ENCODE measurements at regions not wholly inside any gene's neighbourhood (a gene's known extent, or its start where the extent isn't known, plus 50 kb on each side); places are given as distances from the start of the nearest gene placed in this dataset.

DNA sequence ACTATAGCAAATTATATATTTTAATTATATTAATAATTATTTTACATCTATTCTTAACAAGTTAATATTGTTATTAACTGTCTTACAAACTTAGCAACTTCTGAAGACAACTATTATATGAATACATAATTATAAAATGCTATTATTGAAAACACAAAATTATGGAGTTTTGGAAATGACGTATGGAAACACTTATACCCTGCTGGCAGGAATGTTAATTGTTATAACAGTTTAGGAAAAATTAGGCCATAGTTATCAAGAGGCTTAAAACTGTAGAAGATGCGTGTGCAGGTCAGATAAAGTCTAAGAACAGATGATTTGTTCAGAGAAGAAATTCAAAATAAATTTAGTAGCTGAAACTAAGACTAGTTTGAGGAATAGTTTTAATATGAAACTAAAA is 211.7 kb downstream of the FAT4 start:
- no peak overlapping the region for H2AFZ ChIP-seq (ENCODE audit: low read depth, low read length)
- no peaks in the 10 kb centered on the region for H3K27me3 ChIP-seq (ENCODE audit: insufficient read depth, low read length)
- H3K4me1 ChIP-seq (ENCODE audit: insufficient read depth, low read length), result no peaks in the 10 kb centered on the region
- H3K36me3 ChIP-seq (ENCODE audit: insufficient read depth, low read length), result no peaks in the 10 kb centered on the region
- H3K4me3 ChIP-seq (ENCODE audit: low read length), result no peak overlapping the region
- H3K9me3 ChIP-seq (ENCODE audit: low read length), result no peaks in the 10 kb centered on the region

DNA sequence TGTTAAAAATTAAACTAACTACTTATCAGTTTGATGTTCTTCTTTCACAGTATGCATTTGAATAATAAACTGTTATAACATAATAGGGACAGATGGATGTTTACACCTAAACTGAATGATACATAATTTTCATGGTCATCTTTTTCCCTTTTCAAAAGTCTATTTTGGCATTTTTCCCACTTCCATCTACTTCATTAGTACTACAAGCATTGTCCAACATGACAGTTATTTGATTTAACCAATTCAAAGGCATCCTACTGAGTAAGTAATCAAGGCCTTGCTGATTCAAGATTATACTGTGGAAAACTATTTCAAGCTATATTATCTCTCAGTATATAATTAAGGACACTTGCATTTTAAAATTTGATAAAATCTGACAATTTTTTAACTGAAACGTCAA is 212.9 kb downstream of the FAT4 start:
- H3K36me3 ChIP-seq (ENCODE audit: insufficient read depth, low read length), result no peaks in the 10 kb centered on the region
- no peak overlapping the region for H2AFZ ChIP-seq (ENCODE audit: low read depth, low read length)
- no peaks in the 10 kb centered on the region for H3K27me3 ChIP-seq (ENCODE audit: insufficient read depth, low read length)
- H3K9me3 ChIP-seq (ENCODE audit: low read length), result no peaks in the 10 kb centered on the region
- no peak overlapping the region for H3K4me3 ChIP-seq (ENCODE audit: low read length)
- H3K4me1 ChIP-seq (ENCODE audit: insufficient read depth, low read length), result no peaks in the 10 kb centered on the region

DNA sequence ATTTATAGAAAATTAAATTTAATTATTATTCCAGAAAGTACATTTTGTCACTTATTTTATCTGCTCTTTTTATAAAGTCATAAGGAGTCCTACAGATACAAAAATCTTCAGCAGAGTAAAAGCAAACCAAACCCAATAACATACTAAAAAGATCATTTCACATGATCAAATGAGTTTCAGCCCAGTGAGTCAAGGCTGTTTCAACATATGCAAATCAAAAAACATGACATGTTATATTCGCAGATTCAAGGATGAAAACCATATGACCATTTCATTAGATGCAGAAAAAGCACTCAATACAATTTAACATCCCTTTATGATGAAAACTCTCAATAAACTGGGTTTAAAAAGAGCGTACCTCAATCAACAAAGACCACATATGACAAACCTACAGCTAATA is 214.3 kb downstream of the FAT4 start:
- H3K4me1 ChIP-seq (ENCODE audit: insufficient read depth, low read length), result no peaks in the 10 kb centered on the region
- no peaks in the 10 kb centered on the region for H3K27me3 ChIP-seq (ENCODE audit: insufficient read depth, low read length)
- H2AFZ ChIP-seq (ENCODE audit: low read depth, low read length), result no peak overlapping the region

DNA sequence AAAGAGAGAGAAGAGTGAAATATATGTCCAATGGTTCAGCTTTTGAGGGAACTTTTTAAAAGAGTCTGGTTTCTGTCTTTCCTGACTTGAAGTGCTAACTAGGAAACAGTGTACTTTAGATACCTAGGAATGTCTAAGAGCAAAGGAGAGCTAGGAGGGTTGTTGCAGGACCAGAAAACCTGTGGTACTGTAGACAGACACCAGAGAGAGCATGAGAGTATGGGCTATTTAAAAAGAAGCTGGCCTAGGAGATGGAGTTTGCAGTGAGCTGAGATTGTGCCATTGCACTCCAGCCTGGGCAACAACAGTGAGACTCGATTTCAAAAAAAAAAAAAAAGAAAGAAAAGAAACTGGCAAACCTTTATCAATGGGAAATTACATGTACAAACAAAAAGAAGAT is 223.9 kb downstream of the FAT4 start:
- H3K36me3 ChIP-seq (ENCODE audit: insufficient read depth, low read length), result no peaks in the 10 kb centered on the region
- no peak overlapping the region for H2AFZ ChIP-seq (ENCODE audit: low read depth, low read length)
- H3K27me3 ChIP-seq (ENCODE audit: insufficient read depth, low read length), result no peaks in the 10 kb centered on the region
- peaks cover 9% of the 10 kb centered on the region for H3K4me1 ChIP-seq (ENCODE audit: insufficient read depth, low read length)
- H3K4me3 ChIP-seq (ENCODE audit: low read length), result no peak overlapping the region
- no peaks in the 10 kb centered on the region for H3K9me3 ChIP-seq (ENCODE audit: low read length)

More for the DNA sequence above, 214.3 kb downstream of the FAT4 start:
- H3K4me3 ChIP-seq (ENCODE audit: low read length), result no peak overlapping the region
- H3K36me3 ChIP-seq (ENCODE audit: insufficient read depth, low read length), result no peaks in the 10 kb centered on the region
- no peaks in the 10 kb centered on the region for H3K9me3 ChIP-seq (ENCODE audit: low read length)

DNA sequence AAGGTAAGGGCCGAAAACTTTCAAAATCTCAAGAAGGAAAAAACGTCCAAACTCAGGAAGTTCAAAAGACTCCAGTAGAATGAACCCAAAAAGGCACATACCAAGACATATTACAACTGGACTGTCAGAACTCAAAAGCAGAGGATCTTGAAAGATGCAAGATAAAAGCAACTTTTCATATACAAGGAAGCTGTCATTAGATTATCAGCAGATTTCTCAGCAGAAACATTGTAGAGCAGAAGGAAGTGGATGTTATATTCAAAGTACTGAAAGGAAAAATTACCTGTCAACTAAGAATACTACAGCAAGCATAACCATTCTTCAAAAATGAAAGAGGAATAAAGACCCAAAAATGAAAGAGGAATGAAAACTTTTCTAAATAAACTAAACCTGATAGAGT is 224.9 kb downstream of the FAT4 start:
- H3K9me3 ChIP-seq (ENCODE audit: low read length), result no peaks in the 10 kb centered on the region
- H3K27me3 ChIP-seq (ENCODE audit: insufficient read depth, low read length), result no peaks in the 10 kb centered on the region
- no peak overlapping the region for H3K4me3 ChIP-seq (ENCODE audit: low read length)
- peaks cover 9% of the 10 kb centered on the region for H3K4me1 ChIP-seq (ENCODE audit: insufficient read depth, low read length)
- H2AFZ ChIP-seq (ENCODE audit: low read depth, low read length), result no peak overlapping the region
- no peaks in the 10 kb centered on the region for H3K36me3 ChIP-seq (ENCODE audit: insufficient read depth, low read length)

DNA sequence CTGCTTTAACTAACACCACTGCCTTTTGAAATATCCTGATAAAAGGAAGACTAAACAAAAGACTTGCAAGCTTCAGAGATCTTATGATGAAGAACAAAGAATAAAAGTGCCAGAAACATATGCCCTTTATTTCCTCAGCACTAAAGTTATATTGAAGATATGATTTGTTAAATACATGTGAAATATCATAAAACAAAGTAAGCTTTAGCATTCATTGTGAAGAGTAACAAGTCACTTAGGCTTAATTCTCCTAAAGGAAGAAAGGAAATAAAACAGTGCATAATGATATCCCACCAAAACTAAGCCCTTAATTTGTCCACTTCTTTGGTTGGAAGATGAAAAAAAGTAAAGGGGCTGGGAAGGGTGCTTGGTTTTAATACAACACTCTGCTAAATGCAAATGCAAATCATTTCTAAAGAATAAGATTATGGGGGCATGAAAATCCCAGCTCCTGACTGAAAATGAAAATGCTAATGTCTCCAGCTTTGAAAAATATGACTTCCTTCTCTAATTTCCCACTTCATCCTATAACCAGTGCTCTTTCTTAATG is 227.2 kb downstream of the FAT4 start:
- Histone ChIP-seq H3K4me1 (ENCODE audit: insufficient read depth, low read length) (peaks cover 9% of the 10 kb centered on the region), H3K4me3 (ENCODE audit: low read length) (no peak overlapping the region), H3K9me3 (ENCODE audit: low read length) (peaks cover 5% of the 10 kb centered on the region)

DNA sequence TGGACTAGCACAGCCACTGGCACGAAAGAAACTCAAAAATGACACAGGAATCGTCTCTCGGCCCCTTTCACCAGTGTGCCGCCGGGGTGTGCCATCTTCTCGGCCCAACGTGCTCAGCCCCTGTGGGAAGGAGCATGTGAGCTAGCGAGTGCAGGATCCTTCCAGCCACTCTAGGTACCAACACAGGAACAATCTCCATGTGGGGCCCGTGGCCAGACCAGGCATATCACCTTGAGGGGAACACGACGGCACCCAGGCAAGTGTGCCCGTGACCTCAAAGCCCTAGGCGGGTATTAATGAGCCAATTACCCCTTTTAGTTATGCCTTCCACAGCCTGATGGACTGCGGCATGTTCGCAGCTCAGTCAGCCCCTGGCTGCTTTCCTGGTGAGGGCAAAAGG is 231.5 kb downstream of the FAT4 start:
- Histone ChIP-seq H3K4me1 (ENCODE audit: insufficient read depth, low read length) (peaks cover 9% of the 10 kb centered on the region), H3K9me3 (ENCODE audit: low read length) (peaks cover 5% of the 10 kb centered on the region), H3K27me3 (ENCODE audit: insufficient read depth, low read length) (no peaks in the 10 kb centered on the region), H2AFZ (ENCODE audit: low read depth, low read length) (no peak overlapping the region), H3K36me3 (ENCODE audit: insufficient read depth, low read length) (no peaks in the 10 kb centered on the region), H3K4me3 (ENCODE audit: low read length) (no peak overlapping the region)

More for the DNA sequence above, 227.2 kb downstream of the FAT4 start:
- Histone ChIP-seq H3K36me3 (ENCODE audit: insufficient read depth, low read length) (no peaks in the 10 kb centered on the region), H3K27me3 (ENCODE audit: insufficient read depth, low read length) (no peaks in the 10 kb centered on the region), H2AFZ (ENCODE audit: low read depth, low read length) (no peak overlapping the region)

DNA sequence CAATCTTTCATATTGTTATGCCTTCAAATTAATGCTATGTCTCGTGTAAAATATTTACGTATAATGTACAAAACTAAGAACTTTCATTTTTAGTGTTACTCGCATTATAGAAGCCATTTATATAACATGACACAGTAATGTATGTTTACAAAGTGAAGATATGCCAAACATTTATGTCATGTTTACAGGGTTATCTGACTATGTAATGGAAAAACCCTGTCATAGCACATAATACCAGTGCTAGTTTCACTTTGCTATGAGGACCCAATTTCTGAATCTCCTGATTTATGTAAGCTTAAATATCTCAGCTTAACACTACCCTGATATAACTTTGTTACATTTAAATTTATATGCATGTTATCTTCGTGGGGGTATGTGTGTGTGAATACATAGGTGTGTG is 233.1 kb downstream of the FAT4 start:
- Histone ChIP-seq H3K27me3 (ENCODE audit: insufficient read depth, low read length) (no peaks in the 10 kb centered on the region), H3K4me1 (ENCODE audit: insufficient read depth, low read length) (no peaks in the 10 kb centered on the region), H3K4me3 (ENCODE audit: low read length) (no peak overlapping the region), H3K36me3 (ENCODE audit: insufficient read depth, low read length) (no peaks in the 10 kb centered on the region), H2AFZ (ENCODE audit: low read depth, low read length) (no peak overlapping the region), H3K9me3 (ENCODE audit: low read length) (peaks cover 5% of the 10 kb centered on the region)

DNA sequence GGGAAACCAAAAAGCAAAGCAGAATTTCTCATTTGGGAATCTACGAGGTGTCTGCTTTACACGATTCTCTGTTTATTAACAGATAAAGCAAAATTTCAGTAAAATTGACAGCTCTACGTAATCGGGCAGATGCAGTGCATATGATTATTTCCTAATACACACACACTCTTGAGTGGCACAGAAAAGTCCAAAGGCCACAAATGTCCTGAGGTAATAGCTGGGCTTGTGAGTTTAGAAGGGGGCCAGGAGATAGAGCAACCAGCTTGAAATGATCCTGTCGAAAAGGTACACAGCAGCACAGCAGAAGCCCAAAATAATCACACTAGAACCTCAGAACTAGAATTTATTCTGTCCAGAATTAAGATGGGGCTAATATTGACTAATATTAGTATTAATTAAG is 236.0 kb downstream of the FAT4 start:
- Histone ChIP-seq H3K4me3 (ENCODE audit: low read length) (no peak overlapping the region), H2AFZ (ENCODE audit: low read depth, low read length) (peak overlapping the region; percentile 28), H3K36me3 (ENCODE audit: insufficient read depth, low read length) (no peaks in the 10 kb centered on the region), H3K4me1 (ENCODE audit: insufficient read depth, low read length) (no peaks in the 10 kb centered on the region), H3K9me3 (ENCODE audit: low read length) (peaks cover 5% of the 10 kb centered on the region), H3K27me3 (ENCODE audit: insufficient read depth, low read length) (no peaks in the 10 kb centered on the region)

DNA sequence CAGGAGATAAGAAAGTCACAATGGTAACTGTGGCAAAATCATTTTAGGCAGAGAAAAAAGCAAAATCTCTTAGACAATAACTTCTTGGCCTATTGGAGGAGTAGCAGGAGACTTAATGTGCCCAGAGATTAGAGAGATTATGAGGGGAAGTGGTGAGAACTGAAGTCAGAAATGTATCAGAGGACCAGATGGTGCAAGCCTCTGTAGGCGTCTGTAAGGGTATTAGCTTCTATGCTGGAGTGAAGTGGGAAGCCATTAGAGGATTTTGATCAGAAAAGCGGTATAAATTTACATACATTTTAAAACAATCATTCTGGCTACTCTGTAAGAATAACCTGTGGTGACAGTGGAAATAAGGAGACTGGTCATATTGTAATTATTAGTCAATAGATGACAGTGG is 236.7 kb downstream of the FAT4 start:
- Histone ChIP-seq H3K4me1 (ENCODE audit: insufficient read depth, low read length) (no peaks in the 10 kb centered on the region), H2AFZ (ENCODE audit: low read depth, low read length) (no peak overlapping the region), H3K9me3 (ENCODE audit: low read length) (peaks cover 3% of the 10 kb centered on the region), H3K27me3 (ENCODE audit: insufficient read depth, low read length) (no peaks in the 10 kb centered on the region), H3K4me3 (ENCODE audit: low read length) (no peak overlapping the region), H3K36me3 (ENCODE audit: insufficient read depth, low read length) (no peaks in the 10 kb centered on the region)

DNA sequence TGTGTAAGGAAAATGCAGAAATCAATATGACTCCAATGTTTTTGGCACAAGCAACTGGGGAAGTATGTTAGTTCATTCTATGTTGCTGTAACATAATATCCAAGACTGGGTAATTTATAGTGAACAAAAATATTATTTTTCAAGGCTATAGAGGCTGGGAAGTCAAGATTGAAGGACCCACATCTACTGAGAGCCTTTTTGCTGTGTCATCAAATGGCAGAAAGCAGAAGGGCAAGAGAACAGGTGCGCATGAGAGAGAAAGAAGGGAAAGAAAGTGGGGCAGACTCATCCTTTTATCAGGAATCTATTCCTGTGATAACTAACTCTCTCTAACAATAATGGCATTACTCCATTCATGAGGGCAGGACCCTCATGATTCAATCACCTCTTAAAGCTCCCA is 237.2 kb downstream of the FAT4 start:
- no peaks in the 10 kb centered on the region for H3K4me1 ChIP-seq (ENCODE audit: insufficient read depth, low read length)
- no peaks in the 10 kb centered on the region for H3K9me3 ChIP-seq (ENCODE audit: low read length)
- H3K36me3 ChIP-seq (ENCODE audit: insufficient read depth, low read length), result no peaks in the 10 kb centered on the region
- H2AFZ ChIP-seq (ENCODE audit: low read depth, low read length), result no peak overlapping the region
- H3K27me3 ChIP-seq (ENCODE audit: insufficient read depth, low read length), result no peaks in the 10 kb centered on the region
- no peak overlapping the region for H3K4me3 ChIP-seq (ENCODE audit: low read length)

DNA sequence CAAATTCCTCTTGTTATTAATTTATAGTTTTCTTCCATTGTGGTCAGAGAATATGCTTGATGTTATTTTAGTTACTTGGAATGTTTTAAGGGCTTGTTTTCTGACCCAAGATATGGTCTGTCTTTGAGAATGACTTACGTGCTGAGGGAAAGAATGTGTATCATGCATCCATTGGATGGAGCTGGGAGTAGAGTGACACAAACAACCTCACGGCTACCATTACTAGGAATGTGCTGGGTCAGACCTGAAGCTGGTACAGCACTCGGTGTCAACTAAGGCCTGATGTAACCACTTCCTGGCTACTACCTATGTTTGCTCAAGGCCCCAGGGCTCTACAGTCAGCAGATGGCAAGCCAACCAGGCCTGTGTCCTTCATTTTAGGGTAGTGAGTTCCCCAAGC is 257.8 kb downstream of the FAT4 start:
- no peaks in the 10 kb centered on the region for H3K27me3 ChIP-seq (ENCODE audit: insufficient read depth, low read length)
- H2AFZ ChIP-seq (ENCODE audit: low read depth, low read length), result no peak overlapping the region
- H3K4me1 ChIP-seq (ENCODE audit: insufficient read depth, low read length), result no peaks in the 10 kb centered on the region
- H3K36me3 ChIP-seq (ENCODE audit: insufficient read depth, low read length), result no peaks in the 10 kb centered on the region
- no peak overlapping the region for H3K4me3 ChIP-seq (ENCODE audit: low read length)
- H3K9me3 ChIP-seq (ENCODE audit: low read length), result no peaks in the 10 kb centered on the region

DNA sequence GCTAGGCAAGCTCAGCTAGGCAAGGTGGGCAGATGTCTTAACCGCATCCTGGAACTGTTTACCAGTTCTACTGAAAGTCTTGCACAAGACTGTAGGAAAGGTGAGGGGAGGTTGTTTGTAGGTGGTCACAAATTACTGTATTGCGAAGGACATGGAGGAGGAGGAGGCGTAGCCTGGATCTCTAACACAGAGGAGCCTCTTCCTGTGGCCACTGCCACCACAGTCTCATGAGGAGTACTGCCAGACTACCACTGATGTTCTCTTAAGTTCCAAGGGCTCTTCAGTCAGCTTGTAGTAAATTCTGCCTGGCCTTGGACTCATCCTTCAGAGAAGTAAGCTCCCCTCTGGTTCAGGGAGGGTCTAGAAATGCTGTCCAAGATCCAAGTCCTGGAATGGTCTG is 258.6 kb downstream of the FAT4 start:
- H2AFZ ChIP-seq (ENCODE audit: low read depth, low read length), result no peak overlapping the region
- no peaks in the 10 kb centered on the region for H3K27me3 ChIP-seq (ENCODE audit: insufficient read depth, low read length)
- no peaks in the 10 kb centered on the region for H3K36me3 ChIP-seq (ENCODE audit: insufficient read depth, low read length)
- no peaks in the 10 kb centered on the region for H3K9me3 ChIP-seq (ENCODE audit: low read length)
- H3K4me1 ChIP-seq (ENCODE audit: insufficient read depth, low read length), result no peaks in the 10 kb centered on the region
- H3K4me3 ChIP-seq (ENCODE audit: low read length), result no peak overlapping the region

DNA sequence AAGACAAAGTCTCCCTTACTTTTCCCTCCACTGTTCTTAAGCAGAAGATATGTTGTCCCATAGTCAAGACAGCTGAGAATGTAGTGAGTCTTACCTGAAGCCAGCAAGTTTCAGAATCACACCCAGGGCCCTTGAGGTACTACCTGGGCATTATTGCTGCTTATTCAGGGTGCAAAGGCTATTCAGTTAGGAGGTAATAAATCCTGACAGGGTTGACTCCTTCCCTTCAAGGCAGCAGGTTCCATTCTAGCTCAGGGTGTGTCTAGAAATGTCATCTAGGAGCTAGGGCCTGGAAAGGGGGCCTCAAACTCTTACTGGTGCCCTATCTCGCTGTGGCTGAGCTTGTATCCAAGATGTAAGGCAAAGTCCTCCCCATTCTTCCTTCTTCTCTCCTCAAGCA is 259.0 kb downstream of the FAT4 start:
- no peak overlapping the region for H3K4me3 ChIP-seq (ENCODE audit: low read length)
- no peaks in the 10 kb centered on the region for H3K27me3 ChIP-seq (ENCODE audit: insufficient read depth, low read length)
- no peak overlapping the region for H2AFZ ChIP-seq (ENCODE audit: low read depth, low read length)
- no peaks in the 10 kb centered on the region for H3K9me3 ChIP-seq (ENCODE audit: low read length)
- no peaks in the 10 kb centered on the region for H3K4me1 ChIP-seq (ENCODE audit: insufficient read depth, low read length)
- no peaks in the 10 kb centered on the region for H3K36me3 ChIP-seq (ENCODE audit: insufficient read depth, low read length)

Measured in neuron (in vitro differentiated cells).